GM21529 (cell line): ENCODE measurements at regions not wholly inside any gene's neighbourhood (a gene's known extent, or its start where the extent isn't known, plus 50 kb on each side); places are given as distances from the start of the nearest gene placed in this dataset.

Experiments used
- ATAC-seq: cut with Tn5 transposase; IDR thresholded peaks from one replicate; pipeline ENCODE4 v1.9.1; 2021; ENCODE audit not compliant: unreplicated experiment

DNA sequence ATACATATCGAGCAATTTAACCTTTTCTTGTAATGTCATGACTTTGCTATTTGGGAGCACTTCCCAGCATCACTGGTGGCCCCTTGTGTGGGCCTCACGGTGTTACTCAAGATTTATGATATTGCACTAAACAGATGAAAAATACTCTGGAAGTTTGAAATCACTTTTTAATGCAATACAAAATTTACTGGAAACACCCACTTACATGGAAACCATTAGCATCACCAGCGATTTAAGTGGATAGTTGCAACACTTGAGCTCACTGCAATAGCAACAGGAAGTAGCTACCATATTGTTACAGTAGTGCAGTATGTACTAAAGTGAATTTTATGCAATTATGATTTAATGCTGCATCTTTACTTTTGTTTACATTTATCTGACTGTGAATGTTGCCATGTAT lies 184.4 kb downstream of the MDFIC start:
- no peak for ATAC-seq

GRCh38 chr7:115102738-115103137 lies 180.8 kb downstream of the MDFIC start:
- no peak for ATAC-seq

DNA sequence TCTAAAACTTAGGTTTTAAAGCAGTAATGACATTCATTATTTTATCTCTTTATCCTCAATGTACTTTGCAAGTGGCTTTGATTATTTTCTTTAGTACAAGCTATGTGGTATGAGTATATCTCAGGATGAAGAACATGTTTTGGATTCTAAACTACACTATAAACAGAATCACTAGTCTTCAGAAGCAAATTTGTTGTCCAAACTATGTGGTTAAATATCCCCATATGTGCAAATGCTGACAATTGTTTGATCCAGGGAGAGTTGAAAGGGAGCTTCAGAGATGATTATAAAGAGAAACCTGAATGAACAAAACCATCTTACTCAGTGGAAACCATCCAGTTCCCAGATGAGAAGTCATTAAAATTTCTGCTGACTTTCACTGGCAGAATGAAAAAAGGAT lies 179.3 kb downstream of the MDFIC start:
- ATAC-seq = no peak

DNA sequence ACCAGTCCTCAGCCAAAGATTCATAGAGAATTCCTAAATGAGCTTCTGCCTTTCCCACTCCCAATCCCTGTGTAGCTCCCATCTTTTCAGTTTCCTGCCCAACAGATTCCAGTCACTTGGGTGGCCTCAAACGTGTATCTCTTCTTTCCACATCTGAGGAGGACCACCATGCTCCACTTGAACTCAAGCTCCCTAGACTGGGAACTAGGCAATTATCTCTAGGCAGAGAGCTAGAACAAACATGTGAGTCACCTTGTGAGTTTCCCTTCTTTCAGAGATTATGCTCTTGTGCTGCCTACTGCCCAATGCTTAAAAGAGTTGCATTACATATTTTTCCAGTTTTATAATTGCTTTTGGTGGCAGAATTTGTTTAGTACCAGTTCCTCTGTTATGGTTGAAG lies 178.0 kb downstream of the MDFIC start:
- ATAC-seq = no peak

DNA sequence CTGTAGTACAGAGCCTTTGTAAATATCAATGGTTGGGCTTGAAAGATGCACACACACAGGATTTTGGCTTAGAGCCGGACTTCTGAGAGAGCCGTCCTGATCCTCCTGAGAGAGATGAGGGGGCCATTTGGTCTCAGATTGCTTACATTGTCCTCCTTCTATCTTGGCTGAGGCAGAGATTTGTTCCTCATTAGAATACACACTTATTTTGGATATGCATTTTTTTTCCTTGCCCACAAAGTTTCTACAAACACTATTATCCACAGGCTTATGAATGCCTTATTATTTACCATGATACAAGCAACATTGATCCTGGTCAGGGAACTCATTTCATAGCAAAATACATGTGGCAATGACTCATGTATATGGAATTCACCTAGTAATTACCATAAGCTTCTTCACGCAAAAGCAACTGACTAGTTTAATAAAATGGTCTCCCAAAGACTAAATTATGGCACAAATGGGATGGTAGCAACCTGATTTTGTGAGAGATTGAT lies 175.3 kb downstream of the MDFIC start:
- no peak for ATAC-seq

- no peak for ATAC-seq
Measured at GRCh38 chr7:115096262-115096661, 174.4 kb downstream of the MDFIC start.

- ATAC-seq = no peak
Measured at GRCh38 chr7:115094163-115094562, 172.3 kb downstream of the MDFIC start.

DNA sequence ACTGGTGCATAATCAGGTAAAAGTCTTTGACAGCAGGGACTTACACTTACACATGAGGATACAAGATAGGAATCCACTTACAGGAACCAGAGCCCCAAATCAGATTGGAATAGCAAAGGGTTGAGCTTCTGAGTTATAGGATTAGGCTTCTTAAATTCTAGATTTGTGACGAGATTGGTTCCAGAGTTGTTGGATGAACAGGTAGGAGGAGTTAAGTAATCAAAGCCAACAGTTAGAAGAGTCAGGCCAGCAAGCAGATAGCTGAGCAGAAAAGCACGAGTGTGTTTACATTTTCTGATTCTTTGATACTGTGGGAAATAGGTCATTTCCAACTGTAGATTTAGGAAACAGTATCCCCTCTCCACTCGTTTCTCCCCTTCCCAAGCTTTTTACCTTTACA lies 167.0 kb downstream of the MDFIC start:
- ATAC-seq = no peak

DNA sequence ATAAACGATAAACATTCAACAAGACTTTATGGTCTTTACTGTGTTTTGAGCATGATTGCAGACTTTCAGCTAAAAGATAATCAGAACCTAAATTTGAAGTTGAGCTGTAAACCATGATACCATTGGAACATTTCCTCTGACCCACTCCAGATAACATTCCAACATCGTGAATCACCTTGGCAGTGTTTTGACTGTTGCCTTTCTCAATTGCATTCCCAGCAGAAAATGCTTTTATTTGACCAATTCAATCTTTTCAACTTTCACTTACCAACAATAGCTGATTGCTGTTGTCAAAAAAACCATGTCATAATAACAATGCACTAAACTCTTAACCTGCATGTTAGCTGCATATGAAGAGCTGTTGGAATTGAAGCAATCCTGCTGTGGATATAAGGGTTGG lies 165.5 kb downstream of the MDFIC start:
- ATAC-seq = no peak

DNA sequence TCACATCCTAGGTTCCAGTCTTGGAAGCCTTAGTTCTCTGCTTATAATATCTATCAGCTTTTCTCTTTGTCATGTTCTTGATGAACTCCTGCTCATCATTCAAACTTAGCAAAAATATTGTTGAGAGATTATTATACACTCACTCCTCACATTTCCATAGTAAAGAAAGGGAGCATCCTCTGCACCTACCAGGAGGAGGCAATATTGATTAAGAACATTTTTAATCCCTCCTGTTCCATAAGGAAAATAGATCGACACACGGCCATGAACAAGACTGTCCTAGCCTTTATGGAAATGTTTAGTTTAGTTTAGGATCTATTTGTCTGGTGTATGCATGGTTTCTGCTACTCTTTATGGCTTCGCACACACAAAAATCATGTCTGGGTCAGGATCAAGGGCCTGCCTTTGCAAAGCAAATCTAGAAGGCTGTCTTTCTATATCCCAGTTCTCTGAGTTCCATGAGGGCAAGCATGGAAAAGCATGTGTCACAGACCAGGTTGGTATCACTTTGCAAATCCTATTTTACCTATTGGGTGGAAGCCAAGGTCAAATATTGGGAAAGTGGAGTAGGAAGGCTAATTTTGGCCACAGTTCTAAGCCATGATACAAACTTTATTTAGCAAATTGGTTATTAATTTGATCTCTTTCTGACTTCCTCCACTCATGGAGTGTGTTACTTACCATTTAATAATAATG lies 164.4 kb downstream of the MDFIC start:
- ATAC-seq = no peak

DNA sequence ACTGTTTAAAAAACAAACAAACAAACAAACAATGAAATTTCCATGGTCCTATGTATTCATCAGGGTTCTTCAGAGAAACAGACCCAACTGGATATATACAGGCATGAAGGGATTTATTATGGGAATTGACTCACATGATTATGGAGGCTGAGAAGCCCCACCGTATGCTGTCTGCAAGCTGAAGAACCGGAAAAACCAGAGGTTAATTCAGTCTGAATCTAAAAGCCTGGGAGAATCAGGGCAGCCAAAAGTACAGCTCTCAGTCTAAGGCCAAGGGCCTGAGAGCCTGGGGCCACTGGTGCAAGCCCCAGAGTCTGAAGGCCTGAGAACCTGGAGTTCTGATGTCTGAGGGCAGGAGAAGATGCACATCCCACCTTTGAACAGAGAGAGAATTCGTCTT lies 163.5 kb downstream of the MDFIC start:
- no peak for ATAC-seq

GRCh38 chr7:115083935-115084334 lies 162.0 kb downstream of the MDFIC start:
- ATAC-seq = no peak

GRCh38 chr7:115081772-115082171 lies 159.9 kb downstream of the MDFIC start:
- ATAC-seq = no peak

DNA sequence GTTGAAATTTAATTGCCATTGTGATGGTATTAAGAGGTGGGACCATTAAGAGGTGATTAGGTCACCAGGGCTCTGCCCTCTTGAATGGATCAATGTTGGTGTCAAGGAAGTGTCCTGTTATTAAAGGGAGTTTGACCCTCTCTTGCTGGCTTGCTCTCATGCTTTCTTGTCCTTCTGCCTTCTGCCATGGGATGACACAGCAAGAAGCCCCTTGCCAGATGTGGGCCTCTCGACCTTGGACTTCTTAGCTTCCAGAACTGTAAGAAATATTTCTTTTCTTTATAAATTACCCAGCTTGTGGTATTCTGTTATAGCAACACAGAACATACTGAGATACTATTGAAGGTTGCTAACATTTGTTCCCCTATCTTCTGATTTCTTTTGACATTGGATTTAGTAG lies 157.0 kb downstream of the MDFIC start:
- no peak for ATAC-seq

DNA sequence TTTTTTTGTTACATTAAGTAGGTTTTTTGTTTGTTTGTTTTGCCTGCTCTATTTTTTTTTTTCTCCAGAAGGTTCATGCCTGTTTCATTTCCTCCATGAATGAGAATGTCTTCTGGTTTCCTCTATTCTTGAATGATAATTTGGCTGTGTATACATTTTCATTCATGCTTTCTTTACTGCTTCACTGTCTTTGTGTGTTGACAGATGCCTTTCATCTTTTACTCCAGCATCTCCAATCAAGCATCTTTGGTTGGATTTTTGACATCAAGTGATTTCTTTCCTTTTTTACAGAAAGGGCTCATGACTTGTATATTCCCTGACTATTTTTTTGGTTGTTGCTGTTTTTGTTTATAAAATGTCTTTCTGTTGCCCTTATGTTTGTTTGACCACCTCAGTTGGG lies 156.5 kb downstream of the MDFIC start:
- ATAC-seq = no peak

GRCh38 chr7:115070311-115070710 lies 148.4 kb downstream of the MDFIC start:
- ATAC-seq = no peak
